Keratinocyte (primary cell): ENCODE measurements at regions not wholly inside any gene's neighbourhood (a gene's known extent, or its start where the extent isn't known, plus 50 kb on each side); places are given as distances from the start of the nearest gene placed in this dataset.

ENCODE experiments used
- EZH2 ChIP-seq: IDR thresholded peaks from one replicate; pipeline ENCODE4 v1.6.1; 2012; ENCODE audit warnings: inconsistent platforms, mild to moderate bottlenecking, low read length, moderate library complexity
- TF ChIP-seq, protein P1 (sequence below), 3 experiments: IDR thresholded peaks in 1 of 3; conservative IDR thresholded peaks in 1 of 3; optimal IDR thresholded peaks in 1 of 3; 2 replicates in 2 of 3; 3 replicates in 1 of 3; pipeline versions ENCODE3 to v1.5.1; 2011; ENCODE audit warnings: low read length in 3 of 3, mild to moderate bottlenecking in 3 of 3, moderate library complexity in 2 of 3, control low read depth in 1 of 3, inconsistent platforms in 1 of 3; ENCODE audit not compliant: insufficient read depth in 2 of 3; ENCODE audit errors: extremely low read depth in 1 of 3

- TF ChIP-seq, protein P1, sequence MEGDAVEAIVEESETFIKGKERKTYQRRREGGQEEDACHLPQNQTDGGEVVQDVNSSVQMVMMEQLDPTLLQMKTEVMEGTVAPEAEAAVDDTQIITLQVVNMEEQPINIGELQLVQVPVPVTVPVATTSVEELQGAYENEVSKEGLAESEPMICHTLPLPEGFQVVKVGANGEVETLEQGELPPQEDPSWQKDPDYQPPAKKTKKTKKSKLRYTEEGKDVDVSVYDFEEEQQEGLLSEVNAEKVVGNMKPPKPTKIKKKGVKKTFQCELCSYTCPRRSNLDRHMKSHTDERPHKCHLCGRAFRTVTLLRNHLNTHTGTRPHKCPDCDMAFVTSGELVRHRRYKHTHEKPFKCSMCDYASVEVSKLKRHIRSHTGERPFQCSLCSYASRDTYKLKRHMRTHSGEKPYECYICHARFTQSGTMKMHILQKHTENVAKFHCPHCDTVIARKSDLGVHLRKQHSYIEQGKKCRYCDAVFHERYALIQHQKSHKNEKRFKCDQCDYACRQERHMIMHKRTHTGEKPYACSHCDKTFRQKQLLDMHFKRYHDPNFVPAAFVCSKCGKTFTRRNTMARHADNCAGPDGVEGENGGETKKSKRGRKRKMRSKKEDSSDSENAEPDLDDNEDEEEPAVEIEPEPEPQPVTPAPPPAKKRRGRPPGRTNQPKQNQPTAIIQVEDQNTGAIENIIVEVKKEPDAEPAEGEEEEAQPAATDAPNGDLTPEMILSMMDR (optimal IDR thresholded peaks at IDR 0.05 in 1 of 3, IDR thresholded peaks at IDR 0.05 in 1 of 3, conservative IDR thresholded peaks at IDR 0.05 in 1 of 3; ENCODE audit: extremely low read depth in 1 of 3, insufficient read depth in 2 of 3, low read length in 3 of 3): no peak
- no peak for TF ChIP-seq EZH2
Measured at GRCh38 chr4:35772291-35772690, 472.0 kb downstream of the ARAP2 start.
